Epithelial cell of esophagus (primary cell): ENCODE measurements at regions not wholly inside any gene's neighbourhood (a gene's known extent, or its start where the extent isn't known, plus 50 kb on each side); places are given as distances from the start of the nearest gene placed in this dataset.

ENCODE experiments used
- DNase-seq: peaks from one replicate; pipeline ENCODE4 v3.0.0; 2010; ENCODE audit warnings: low read depth
- H3K4me3 ChIP-seq: 2 replicates; pipeline ENCODE4 v1.5.1; 2011; ENCODE audit warnings: mild to moderate bottlenecking, low read length, control low read depth
- TF ChIP-seq, protein P1 (sequence below): IDR thresholded peaks from 2 replicates; pipeline ENCODE4 v1.5.1; 2011; ENCODE audit warnings: low read depth, mild to moderate bottlenecking, low read length, control low read depth, inconsistent platforms; ENCODE audit not compliant: insufficient read depth; ENCODE audit errors: missing control alignments

DNA sequence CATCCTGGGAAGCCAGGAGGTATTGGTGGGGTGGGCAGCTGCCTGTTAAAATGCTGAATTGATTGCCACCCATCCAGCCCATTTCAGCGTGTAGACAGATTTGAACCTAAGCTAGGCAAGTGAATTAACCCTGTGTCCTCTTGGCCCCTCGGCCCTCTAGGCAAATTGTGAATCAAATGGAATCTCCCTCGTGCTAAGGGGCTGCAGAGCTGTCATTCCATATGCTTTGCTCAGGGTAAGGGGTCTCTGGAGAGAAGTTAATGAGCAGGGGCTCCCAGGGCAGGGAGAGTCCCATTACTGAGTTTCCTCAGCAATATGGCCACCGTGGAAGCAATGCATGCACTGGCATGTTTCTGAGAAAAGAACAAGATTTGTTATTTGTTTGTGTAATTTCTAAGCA lies 117.7 kb upstream of the RCN1 start:
- no peak overlapping the region for H3K4me3 ChIP-seq
- DNase-seq = peak; percentile 34
- TF ChIP-seq, protein P1, sequence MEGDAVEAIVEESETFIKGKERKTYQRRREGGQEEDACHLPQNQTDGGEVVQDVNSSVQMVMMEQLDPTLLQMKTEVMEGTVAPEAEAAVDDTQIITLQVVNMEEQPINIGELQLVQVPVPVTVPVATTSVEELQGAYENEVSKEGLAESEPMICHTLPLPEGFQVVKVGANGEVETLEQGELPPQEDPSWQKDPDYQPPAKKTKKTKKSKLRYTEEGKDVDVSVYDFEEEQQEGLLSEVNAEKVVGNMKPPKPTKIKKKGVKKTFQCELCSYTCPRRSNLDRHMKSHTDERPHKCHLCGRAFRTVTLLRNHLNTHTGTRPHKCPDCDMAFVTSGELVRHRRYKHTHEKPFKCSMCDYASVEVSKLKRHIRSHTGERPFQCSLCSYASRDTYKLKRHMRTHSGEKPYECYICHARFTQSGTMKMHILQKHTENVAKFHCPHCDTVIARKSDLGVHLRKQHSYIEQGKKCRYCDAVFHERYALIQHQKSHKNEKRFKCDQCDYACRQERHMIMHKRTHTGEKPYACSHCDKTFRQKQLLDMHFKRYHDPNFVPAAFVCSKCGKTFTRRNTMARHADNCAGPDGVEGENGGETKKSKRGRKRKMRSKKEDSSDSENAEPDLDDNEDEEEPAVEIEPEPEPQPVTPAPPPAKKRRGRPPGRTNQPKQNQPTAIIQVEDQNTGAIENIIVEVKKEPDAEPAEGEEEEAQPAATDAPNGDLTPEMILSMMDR = no peak

DNA sequence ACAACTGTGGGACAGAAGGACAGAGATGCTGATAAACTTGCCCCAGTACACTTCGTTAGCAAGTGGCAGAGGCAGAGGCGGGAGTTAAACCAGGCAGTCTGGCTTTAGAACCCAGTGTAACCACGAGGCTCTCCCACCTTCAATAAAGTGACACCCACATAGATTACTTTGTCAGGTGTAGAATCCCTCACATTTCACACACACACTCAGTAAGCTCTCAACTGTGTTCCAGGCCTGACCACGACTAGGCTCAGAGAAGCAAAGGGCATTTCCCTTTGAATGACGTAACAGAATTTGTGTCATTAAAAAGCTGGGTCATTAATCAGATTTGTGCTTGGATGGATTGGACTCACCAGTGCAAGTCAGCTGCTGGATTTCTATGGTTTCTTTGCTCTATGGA lies 118.3 kb upstream of the RCN1 start:
- H3K4me3 ChIP-seq = no peak overlapping the region
- no peak for DNase-seq
- TF ChIP-seq, protein P1 = no peak

DNA sequence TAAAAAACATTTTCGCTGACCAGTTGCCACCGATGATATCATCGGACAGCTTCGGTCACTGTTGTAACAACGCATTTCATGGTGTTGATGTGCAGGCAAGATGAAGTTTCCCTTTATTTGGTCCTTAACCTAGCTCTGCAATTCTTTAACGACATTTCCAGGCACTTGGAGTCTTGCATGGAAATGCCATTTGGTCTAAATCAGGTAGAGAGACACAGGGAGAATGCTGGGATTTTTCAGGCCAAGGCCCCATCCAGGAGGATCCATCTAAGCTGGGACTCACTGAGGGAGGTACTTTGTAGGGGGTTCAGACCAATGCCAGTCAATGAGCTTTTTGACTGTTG lies 121.5 kb upstream of the RCN1 start:
- DNase-seq = no peak
- TF ChIP-seq, protein P1 = no peak
- no peak overlapping the region for H3K4me3 ChIP-seq

DNA sequence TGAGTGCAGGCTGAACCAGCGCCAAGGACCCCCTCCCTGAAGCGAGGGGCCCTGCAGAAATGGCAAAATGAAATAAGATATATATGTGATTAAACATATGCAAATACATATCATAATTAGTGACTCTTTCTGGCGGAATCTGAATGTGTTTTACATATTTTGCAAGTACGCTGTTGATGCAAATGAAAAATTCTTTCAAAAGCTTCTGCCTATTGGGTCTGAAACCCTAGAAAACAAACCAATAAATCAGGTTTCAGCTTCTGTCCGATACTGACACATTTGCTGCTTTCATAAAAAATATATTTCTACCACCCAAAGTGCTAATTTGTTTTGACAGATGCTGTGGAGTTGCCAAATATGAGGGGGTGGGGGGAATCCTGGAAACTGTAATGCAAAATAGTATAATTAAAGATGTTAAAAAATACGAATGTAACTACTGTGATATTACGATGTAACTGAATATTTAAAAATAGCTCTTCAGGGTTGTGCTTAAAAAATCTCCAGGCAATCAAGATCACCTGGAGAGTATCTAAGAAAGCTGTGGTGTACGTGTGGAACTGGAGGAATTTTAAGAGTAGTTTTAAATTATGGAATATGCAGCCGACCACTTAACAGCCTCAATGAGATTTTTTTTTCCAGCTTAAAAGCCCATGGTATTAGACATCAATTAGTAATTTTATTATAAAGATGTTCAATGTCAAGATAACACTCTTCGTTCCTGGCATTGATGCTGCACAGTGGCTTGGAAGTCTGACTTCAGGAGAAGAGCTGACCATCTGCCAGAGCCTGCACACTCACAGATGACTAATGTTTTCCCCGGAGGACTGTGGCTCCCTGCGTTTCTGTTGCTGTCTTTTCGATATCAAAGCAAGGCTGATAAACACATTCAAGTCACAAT lies 122.2 kb upstream of the RCN1 start:
- TF ChIP-seq, protein P1 = no peak
- peak; percentile 17 for DNase-seq
- no peak overlapping the region for H3K4me3 ChIP-seq

DNA sequence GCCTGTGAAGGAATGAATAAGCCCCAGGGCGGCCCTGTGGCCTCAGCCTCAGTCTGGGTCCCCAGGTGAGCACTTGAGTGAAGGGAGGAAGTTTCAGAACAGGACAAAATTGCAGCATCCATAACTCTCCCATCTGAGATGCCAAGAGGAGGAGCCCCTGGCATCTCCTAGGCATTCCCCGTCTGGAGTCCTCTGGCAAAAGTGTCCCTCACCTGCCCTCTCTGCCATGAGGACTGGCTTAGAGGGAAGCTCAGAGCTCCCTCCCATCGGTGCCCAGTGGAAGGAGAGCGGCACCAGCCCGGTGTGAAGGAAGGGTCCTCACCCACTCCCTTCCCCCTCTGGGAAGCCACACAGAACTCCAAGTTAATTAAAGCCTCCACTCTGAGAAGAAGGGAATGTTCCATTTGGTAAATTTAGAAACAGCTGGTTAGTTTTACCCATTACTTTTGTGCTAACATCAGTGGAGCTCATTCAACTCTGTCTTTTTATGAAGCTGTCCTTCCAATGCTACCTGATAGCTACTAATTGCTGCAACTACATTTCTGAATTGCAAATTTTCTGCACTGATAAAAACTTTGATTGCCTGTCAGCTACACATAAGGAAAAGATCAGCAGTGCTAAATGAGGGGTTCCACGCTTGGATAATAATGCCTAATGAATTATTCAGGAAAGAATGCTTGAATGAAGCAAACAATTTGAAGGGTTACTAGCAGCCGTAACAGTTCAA lies 123.3 kb upstream of the RCN1 start:
- TF ChIP-seq, protein P1 = no peak
- no peak for DNase-seq
- no peak overlapping the region for H3K4me3 ChIP-seq

DNA sequence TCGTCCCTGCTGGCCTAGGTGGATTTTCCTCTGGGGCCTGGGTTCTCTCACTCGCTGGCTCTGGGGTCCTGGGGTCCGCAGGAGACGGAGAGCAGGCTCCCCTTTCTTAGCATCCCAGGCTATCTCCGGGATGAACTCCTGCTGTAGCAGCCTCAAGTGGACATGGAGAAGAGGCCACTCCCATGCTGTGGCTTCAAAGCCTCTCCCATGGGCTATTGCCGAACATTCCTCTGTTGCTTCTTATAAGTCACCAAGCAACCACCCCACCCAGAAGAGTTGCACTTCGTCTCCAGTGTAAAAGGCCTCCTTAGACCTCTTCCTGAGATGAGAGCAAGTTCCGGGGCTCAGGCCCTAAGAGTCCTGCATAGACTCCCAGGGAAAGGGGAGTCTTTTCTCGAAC lies 124.0 kb upstream of the RCN1 start:
- no peak overlapping the region for H3K4me3 ChIP-seq
- TF ChIP-seq, protein P1 = no peak
- no peak for DNase-seq

DNA sequence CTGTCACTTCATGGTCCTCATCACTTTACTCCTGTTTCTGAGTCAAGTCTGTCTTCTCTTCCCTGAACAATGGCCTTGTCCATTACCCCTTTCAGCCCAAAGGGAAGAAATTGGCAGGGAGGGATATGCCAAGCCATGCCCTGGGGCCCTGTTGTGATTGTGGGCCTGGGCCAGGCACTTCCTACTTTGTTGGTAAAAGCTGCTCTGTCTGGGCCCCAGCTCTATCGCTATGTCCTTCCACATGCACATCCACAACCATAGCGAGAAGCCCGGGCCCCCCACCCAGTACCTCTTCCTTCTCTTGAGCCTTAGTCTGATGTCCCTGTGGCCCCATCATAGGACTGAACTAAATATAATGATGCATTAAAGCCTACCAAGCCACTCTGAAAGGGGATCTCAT lies 126.7 kb upstream of the RCN1 start:
- no peak overlapping the region for H3K4me3 ChIP-seq
- DNase-seq = no peak
- TF ChIP-seq, protein P1 = no peak
